Hepatocyte (in vitro differentiated cells): ENCODE measurements at regions not wholly inside any gene's neighbourhood (a gene's known extent, or its start where the extent isn't known, plus 50 kb on each side); places are given as distances from the start of the nearest gene placed in this dataset.

Source experiments
- DNase-seq: peaks from one replicate; pipeline ENCODE4 v3.0.0-alpha.2; 2016; ENCODE audit warnings: low spot score
- H2AFZ ChIP-seq: fragments of 200-600 bp; sonication (generic); 2 replicates; pipeline ENCODE4 v1.6.0; 2016; ENCODE audit warnings: antibody characterized with exemption, mild to moderate bottlenecking
- H3K27ac ChIP-seq: fragments of 200-600 bp; sonication (generic); 2 replicates; pipeline ENCODE4 v1.5.1; 2016; ENCODE audit warnings: mild to moderate bottlenecking
- H3K27me3 ChIP-seq: fragments of 200-600 bp; sonication (generic); 2 replicates; pipeline ENCODE4 v1.6.1; 2016
- H3K36me3 ChIP-seq: fragments of 200-600 bp; sonication (generic); replicated peaks from 2 replicates; pipeline ENCODE4 v1.5.1; 2016; ENCODE audit warnings: low read depth; ENCODE audit not compliant: insufficient read depth
- H3K4me1 ChIP-seq: fragments of 200-600 bp; sonication (generic); 2 replicates; pipeline ENCODE4 v1.5.1; 2016; ENCODE audit warnings: mild to moderate bottlenecking, moderate library complexity; ENCODE audit not compliant: insufficient read depth
- H3K4me2 ChIP-seq: fragments of 200-600 bp; sonication (generic); 2 replicates; pipeline ENCODE4 v1.6.0; 2016
- H3K4me3 ChIP-seq: fragments of 200-600 bp; sonication (generic); 2 replicates; pipeline ENCODE4 v1.5.1; 2016; ENCODE audit warnings: mild to moderate bottlenecking
- H3K79me2 ChIP-seq: fragments of 200-600 bp; sonication (generic); 2 replicates; pipeline ENCODE4 v1.6.0; 2017; ENCODE audit warnings: mild to moderate bottlenecking
- H3K9me2 ChIP-seq: fragments of 200-600 bp; sonication (generic); replicated peaks from 2 replicates; pipeline ENCODE4 v1.6.0; 2017; ENCODE audit warnings: mild to moderate bottlenecking; ENCODE audit not compliant: insufficient read depth
- H3K9me3 ChIP-seq: fragments of 200-600 bp; sonication (generic); 2 replicates; pipeline ENCODE4 v1.5.1; 2016; ENCODE audit warnings: low read depth, mild to moderate bottlenecking
- H4K20me1 ChIP-seq: fragments of 200-600 bp; sonication (generic); 2 replicates; pipeline ENCODE4 v1.6.0; 2016; ENCODE audit warnings: mild to moderate bottlenecking; ENCODE audit not compliant: insufficient read depth, poor library complexity, severe bottlenecking
- EZH2 ChIP-seq: fragments of 200-600 bp; sonication (generic); IDR thresholded peaks from 2 replicates; pipeline ENCODE4 v1.6.1; 2016; ENCODE audit warnings: antibody characterized with exemption, mild to moderate bottlenecking, borderline replicate concordance
- EZH2phosphoT487 ChIP-seq: fragments of 200-600 bp; sonication (generic); IDR thresholded peaks from one replicate; pipeline ENCODE4 v1.6.1; 2018; ENCODE audit warnings: antibody characterized with exemption, mild to moderate bottlenecking, low read depth, moderate library complexity; ENCODE audit not compliant: unreplicated experiment, severe bottlenecking
- WGBS: methylation state at CpG from one replicate; pipeline ENCODE4 v1.1.6; 2016; ENCODE audit warnings: low lambda C conversion rate; ENCODE audit errors: missing lambda C conversion rate; 5-methylcytosine and 5-hydroxymethylcytosine counted together
- TF ChIP-seq, protein P1 (sequence below): fragments of 200-600 bp; sonication (generic); IDR thresholded peaks from 2 replicates; pipeline ENCODE4 v1.5.1; 2016; ENCODE audit warnings: antibody characterized with exemption, mild to moderate bottlenecking; ENCODE audit not compliant: poor library complexity

DNA sequence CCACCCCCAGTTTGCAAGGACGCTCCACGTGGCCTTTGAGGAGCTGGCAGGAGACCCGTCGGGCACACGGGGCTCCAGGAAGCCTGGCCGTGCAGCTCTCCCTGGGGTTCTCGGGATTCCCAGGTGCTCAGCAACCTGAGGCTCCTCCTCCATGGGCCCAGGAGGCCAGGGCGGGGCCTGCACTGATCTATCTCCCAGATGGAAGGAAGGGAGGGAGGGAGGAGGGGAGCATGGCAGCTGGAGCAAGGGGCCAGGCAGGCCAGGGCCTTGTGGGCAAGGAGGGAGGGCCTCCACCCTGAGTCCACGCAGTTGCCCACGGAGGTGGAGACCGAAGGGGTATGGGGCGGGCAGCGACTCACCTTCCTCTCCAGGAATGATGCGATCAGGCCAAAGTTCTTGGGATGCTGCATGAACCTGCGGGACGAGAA, 127.3 kb downstream of the RFLNA start:
- no peaks in the 10 kb centered on the region for H3K36me3 ChIP-seq
- no peak for TF ChIP-seq EZH2
- no peak for TF ChIP-seq EZH2phosphoT487
- TF ChIP-seq, protein P1, sequence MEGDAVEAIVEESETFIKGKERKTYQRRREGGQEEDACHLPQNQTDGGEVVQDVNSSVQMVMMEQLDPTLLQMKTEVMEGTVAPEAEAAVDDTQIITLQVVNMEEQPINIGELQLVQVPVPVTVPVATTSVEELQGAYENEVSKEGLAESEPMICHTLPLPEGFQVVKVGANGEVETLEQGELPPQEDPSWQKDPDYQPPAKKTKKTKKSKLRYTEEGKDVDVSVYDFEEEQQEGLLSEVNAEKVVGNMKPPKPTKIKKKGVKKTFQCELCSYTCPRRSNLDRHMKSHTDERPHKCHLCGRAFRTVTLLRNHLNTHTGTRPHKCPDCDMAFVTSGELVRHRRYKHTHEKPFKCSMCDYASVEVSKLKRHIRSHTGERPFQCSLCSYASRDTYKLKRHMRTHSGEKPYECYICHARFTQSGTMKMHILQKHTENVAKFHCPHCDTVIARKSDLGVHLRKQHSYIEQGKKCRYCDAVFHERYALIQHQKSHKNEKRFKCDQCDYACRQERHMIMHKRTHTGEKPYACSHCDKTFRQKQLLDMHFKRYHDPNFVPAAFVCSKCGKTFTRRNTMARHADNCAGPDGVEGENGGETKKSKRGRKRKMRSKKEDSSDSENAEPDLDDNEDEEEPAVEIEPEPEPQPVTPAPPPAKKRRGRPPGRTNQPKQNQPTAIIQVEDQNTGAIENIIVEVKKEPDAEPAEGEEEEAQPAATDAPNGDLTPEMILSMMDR: no peak
- DNase-seq: peak; percentile 72
- no peaks in the 10 kb centered on the region for H3K9me2 ChIP-seq
- no peak overlapping the region for H2AFZ ChIP-seq
- H3K4me3 ChIP-seq: no peak overlapping the region
- no peaks in the 10 kb centered on the region for H3K9me3 ChIP-seq
- WGBS: 80% methylated on average over 15 of the region's 16 CpGs
- H3K79me2 ChIP-seq: peaks cover 14% of the 10 kb centered on the region
- H3K27me3 ChIP-seq: no peaks in the 10 kb centered on the region
- H3K4me1 ChIP-seq: peaks cover 19% of the 10 kb centered on the region
- H4K20me1 ChIP-seq: no peaks in the 10 kb centered on the region
- peak overlapping the region; percentile 56 for H3K4me2 ChIP-seq
- peak overlapping the region; percentile 93 for H3K27ac ChIP-seq

DNA sequence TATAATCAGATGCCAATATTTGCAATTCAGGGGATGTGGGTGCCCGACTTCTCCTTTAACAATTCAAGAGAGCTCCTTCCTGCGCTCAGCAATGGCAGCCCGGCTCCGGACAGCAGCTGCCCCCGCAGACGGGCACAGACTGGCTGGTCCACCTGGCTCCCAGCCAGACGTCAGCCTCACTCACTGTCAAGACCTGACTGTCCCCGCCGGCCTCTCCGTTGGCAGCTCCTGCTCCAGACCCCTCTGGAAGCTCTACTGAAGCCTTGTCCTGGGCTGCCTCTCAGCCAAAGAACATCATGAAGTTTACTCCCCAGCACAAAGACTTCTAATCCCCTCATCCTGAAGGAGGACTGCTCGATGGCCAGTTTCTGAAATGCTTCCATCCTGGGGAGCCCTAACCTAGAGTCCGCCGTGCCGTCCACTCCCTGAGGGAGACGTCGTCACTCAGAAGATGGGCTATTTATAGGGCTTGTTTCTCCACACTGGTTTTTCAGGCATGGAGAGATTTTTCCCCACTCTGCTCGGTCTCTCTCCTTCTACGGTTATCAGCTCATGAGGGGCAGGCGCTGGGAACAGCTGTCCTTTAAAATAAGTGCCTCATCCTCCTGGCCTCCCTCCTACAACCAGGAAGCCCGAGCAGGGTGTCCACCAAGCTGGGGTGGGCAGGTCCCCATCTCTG, 126.2 kb downstream of the RFLNA start:
- H3K27me3 ChIP-seq: no peaks in the 10 kb centered on the region
- 89% methylated on average over 19 of the region's 20 CpGs for WGBS
- peaks cover 19% of the 10 kb centered on the region for H3K4me1 ChIP-seq
- peaks cover 2% of the 10 kb centered on the region for H4K20me1 ChIP-seq
- H3K27ac ChIP-seq: peak overlapping the region; percentile 93
- peaks cover 14% of the 10 kb centered on the region for H3K79me2 ChIP-seq
- no peaks in the 10 kb centered on the region for H3K9me3 ChIP-seq
- H3K36me3 ChIP-seq: no peaks in the 10 kb centered on the region
- no peaks in the 10 kb centered on the region for H3K9me2 ChIP-seq
- TF ChIP-seq EZH2 (no peak), EZH2phosphoT487 (no peak)
- TF ChIP-seq, protein P1: no peak
- H2AFZ ChIP-seq: no peak overlapping the region
- H3K4me3 ChIP-seq: no peak overlapping the region
- DNase-seq: no peak
- H3K4me2 ChIP-seq: no peak overlapping the region

DNA sequence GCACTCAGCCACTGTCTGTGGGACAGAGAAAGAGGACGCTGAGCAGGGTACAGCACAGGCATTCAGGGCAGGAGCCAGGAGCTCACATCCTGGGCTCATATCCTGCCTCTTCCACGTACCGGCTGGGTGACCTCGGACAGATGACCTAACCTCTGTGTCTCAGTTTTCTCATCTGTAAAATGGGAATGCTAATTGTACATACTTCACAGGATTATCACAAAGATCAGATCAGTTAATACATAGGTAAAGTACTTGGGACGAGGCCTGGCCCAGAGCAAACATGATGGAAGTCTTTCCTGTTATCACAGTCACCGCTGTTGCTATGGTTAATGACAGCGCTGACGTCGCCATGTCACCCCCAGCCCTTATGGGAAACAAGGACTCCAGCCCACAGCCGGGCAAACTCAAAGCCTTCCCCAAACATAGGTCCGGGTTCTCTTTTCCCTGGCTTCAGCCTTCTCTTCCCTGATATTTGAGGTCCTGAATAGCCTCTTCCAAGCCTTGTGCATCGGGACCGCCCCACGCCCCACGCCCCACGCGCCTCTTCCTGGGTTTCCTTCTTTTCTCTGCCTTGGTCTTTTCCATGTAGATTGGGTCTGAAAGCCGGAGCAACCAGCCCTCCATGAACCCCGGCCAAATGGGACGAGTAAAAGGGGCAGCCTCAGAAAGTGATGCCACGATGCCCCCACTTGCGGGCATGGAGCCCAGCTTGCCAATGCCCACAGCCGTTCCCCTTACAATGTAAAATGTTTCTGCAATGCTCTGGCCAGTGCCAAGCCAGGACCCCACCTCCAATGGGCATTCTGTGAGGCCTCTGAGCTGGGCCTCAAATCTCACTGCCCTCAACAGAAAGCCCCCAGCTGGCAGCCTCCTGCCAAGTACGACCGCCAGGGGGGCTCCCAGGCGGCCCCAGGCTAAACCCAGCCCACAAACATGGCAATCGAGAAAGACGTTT, 125.4 kb downstream of the RFLNA start:
- peaks cover 2% of the 10 kb centered on the region for H4K20me1 ChIP-seq
- no peaks in the 10 kb centered on the region for H3K36me3 ChIP-seq
- 98% methylated on average over 28 of the region's 28 CpGs for WGBS

More for the DNA sequence above, 125.4 kb downstream of the RFLNA start:
- peaks cover 19% of the 10 kb centered on the region for H3K4me1 ChIP-seq
- H3K9me3 ChIP-seq: no peaks in the 10 kb centered on the region
- H3K4me2 ChIP-seq: no peak overlapping the region
- H3K27me3 ChIP-seq: no peaks in the 10 kb centered on the region
- no peak for DNase-seq
- H2AFZ ChIP-seq: no peak overlapping the region
- TF ChIP-seq EZH2phosphoT487: no peak
- TF ChIP-seq, protein P1: no peak
- TF ChIP-seq EZH2: no peak
- H3K79me2 ChIP-seq: peaks cover 14% of the 10 kb centered on the region
- peak overlapping the region; percentile 93 for H3K27ac ChIP-seq
- H3K9me2 ChIP-seq: no peaks in the 10 kb centered on the region
- H3K4me3 ChIP-seq: no peak overlapping the region
